SK-N-SH (cell line): ENCODE measurements at regions not wholly inside any gene's neighbourhood (a gene's known extent, or its start where the extent isn't known, plus 50 kb on each side); places are given as distances from the start of the nearest gene placed in this dataset.

Experiments
- CTCF ChIA-PET: fragments of 300-600, 350-600 bp; formaldehyde crosslinking; extraction: SDS; loops from one replicate; lab custom pipeline; 2021; lab: Yijun Ruan, JAX
- POLR2A ChIA-PET: fragments of 350-600 bp; sonication (Branson Sonifier 250); formaldehyde crosslinking; extraction: SDS; loops from one replicate; lab custom pipeline; 2020; ENCODE audit warnings: antibody characterized with exemption, inconsistent platforms; lab: Yijun Ruan, JAX
- DNase-seq: peaks from one replicate; pipeline ENCODE4 v3.0.0; 2012
- H2AFZ ChIP-seq: fragments of 200-600 bp; sonication (generic); 2 replicates; pipeline ENCODE4 v1.8.1; 2016; ENCODE audit warnings: antibody characterized with exemption, mild to moderate bottlenecking, low read depth
- H3F3A ChIP-seq: fragments of 200-600 bp; sonication (generic); replicated peaks from 2 replicates; pipeline ENCODE3; 2016; ENCODE audit warnings: antibody characterized with exemption, mild to moderate bottlenecking; ENCODE audit not compliant: insufficient read depth
- H3K27ac ChIP-seq, 2 experiments: fragments of 200-500 bp in 1 of 2; fragments of 200-600 bp in 1 of 2; sonication (Bioruptor generic) in 1 of 2; sonication (generic), shearing (Covaris generic) in 1 of 2; 2 replicates each; pipeline versions ENCODE4 v1.5.1 to v1.6.1; 2014 to 2016; ENCODE audit warnings: low read depth in 2 of 2, inconsistent platforms in 1 of 2, low read length in 1 of 2, mild to moderate bottlenecking in 1 of 2, mixed read lengths in 1 of 2
- H3K27me3 ChIP-seq: fragments of 200-600 bp; sonication (generic), shearing (Covaris generic); 2 replicates; pipeline ENCODE4 v1.6.1; 2016; ENCODE audit warnings: mixed run types; ENCODE audit not compliant: insufficient read depth
- H3K36me3 ChIP-seq, 2 experiments: fragments of 200-500 bp in 1 of 2; fragments of 200-600 bp in 1 of 2; sonication (Bioruptor generic) in 1 of 2; sonication (generic) in 1 of 2; replicated peaks in 1 of 2; 2 replicates each; pipeline versions ENCODE3 to v1.5.1; 2014 to 2016; ENCODE audit warnings: low read length in 1 of 2, mild to moderate bottlenecking in 1 of 2; ENCODE audit not compliant: insufficient read depth in 2 of 2, control insufficient read depth in 1 of 2
- H3K4me1 ChIP-seq, 2 experiments: fragments of 200-500 bp in 1 of 2; fragments of 200-600 bp in 1 of 2; sonication (Bioruptor generic) in 1 of 2; sonication (generic), shearing (Covaris generic) in 1 of 2; 2 replicates each; pipeline versions ENCODE4 v1.5.1 to v1.6.1; 2014 to 2016; ENCODE audit warnings: low read depth in 1 of 2, low read length in 1 of 2, mixed run types in 1 of 2; ENCODE audit not compliant: insufficient read depth in 2 of 2, control insufficient read depth in 1 of 2
- H3K4me2 ChIP-seq: fragments of 200-600 bp; sonication (generic), shearing (Covaris generic); 2 replicates; pipeline ENCODE4 v1.6.1; 2017; ENCODE audit warnings: mixed run types
- H3K4me3 ChIP-seq, 2 experiments: fragments of 200-500 bp in 1 of 2; fragments of 200-600 bp in 1 of 2; sonication (Bioruptor generic) in 1 of 2; sonication (generic), shearing (Covaris generic) in 1 of 2; 2 replicates each; pipeline versions ENCODE4 v1.5.1 to v1.8.1; 2014 to 2016; ENCODE audit warnings: low read depth in 2 of 2, inconsistent platforms in 1 of 2, low read length in 1 of 2, mild to moderate bottlenecking in 1 of 2, mixed read lengths in 1 of 2, moderate library complexity in 1 of 2
- H3K79me2 ChIP-seq: fragments of 200-600 bp; sonication (generic); 2 replicates; pipeline ENCODE4 v1.8.1; 2017; ENCODE audit warnings: mild to moderate bottlenecking; ENCODE audit not compliant: insufficient read depth
- H3K9ac ChIP-seq: fragments of 200-600 bp; sonication (generic); 2 replicates; pipeline ENCODE4 v1.6.1; 2017; ENCODE audit warnings: mixed run types
- H3K9me2 ChIP-seq: fragments of 200-600 bp; sonication (generic); 2 replicates; pipeline ENCODE4 v1.6.1; 2017; ENCODE audit warnings: mixed run types
- H3K9me3 ChIP-seq: fragments of 200-600 bp; sonication (generic); 2 replicates; pipeline ENCODE4 v1.6.1; 2017; ENCODE audit warnings: mixed run types, mild to moderate bottlenecking, moderate library complexity
- H4K20me1 ChIP-seq: fragments of 200-600 bp; sonication (generic); 2 replicates; pipeline ENCODE4 v1.6.1; 2017; ENCODE audit warnings: mild to moderate bottlenecking, mixed run types; ENCODE audit not compliant: insufficient read depth
- EP300 ChIP-seq, 2 experiments: IDR thresholded peaks; 2 replicates each; pipeline versions ENCODE4 v1.4.0 to v1.6.1; 2012; ENCODE audit warnings: borderline replicate concordance in 1 of 2, low read depth in 1 of 2, low read length in 1 of 2
- EZH2phosphoT487 ChIP-seq: fragments of 200-600 bp; sonication (generic); IDR thresholded peaks from 2 replicates; pipeline ENCODE4 v1.6.1; 2017; ENCODE audit warnings: low read depth, mixed run types, mild to moderate bottlenecking, antibody characterized with exemption, moderate library complexity, borderline replicate concordance
- FOXJ3 ChIP-seq: sonication (generic); formaldehyde crosslinking; IDR thresholded peaks from 2 replicates; pipeline ENCODE4 v1.5.1; 2020; ENCODE audit warnings: mild to moderate bottlenecking, missing genetic modification reagents
- GABPA ChIP-seq: IDR thresholded peaks from 2 replicates; pipeline ENCODE4 v1.4.0; 2012; ENCODE audit warnings: low read depth, mild to moderate bottlenecking
- GATA2 ChIP-seq: sonication (generic); formaldehyde crosslinking; IDR thresholded peaks from 2 replicates; pipeline ENCODE4 v1.5.0; 2020; ENCODE audit warnings: mild to moderate bottlenecking, missing genetic modification reagents
- JUND ChIP-seq: IDR thresholded peaks from 2 replicates; pipeline ENCODE4 v1.4.0; 2012
- MEF2A ChIP-seq: IDR thresholded peaks from 2 replicates; pipeline ENCODE4 v1.4.0; 2012; ENCODE audit warnings: low read depth, borderline replicate concordance
- NRF1 ChIP-seq: IDR thresholded peaks from 2 replicates; pipeline ENCODE4 v1.6.1; 2012; ENCODE audit warnings: low read depth, mild to moderate bottlenecking, low read length
- POLR2AphosphoS5 ChIP-seq: IDR thresholded peaks from 2 replicates; pipeline ENCODE4 v1.6.1; 2012; ENCODE audit warnings: low read depth, low read length
- RAD21 ChIP-seq: IDR thresholded peaks from 2 replicates; pipeline ENCODE4 v1.6.1; 2012; ENCODE audit warnings: mild to moderate bottlenecking, low read length
- RCOR1 ChIP-seq: fragments of 150-350 bp; IDR thresholded peaks from 2 replicates; pipeline ENCODE4 v1.6.1; 2017; ENCODE audit warnings: antibody characterized with exemption, low read length
- RFX5 ChIP-seq: IDR thresholded peaks from 2 replicates; pipeline ENCODE4 v1.6.1; 2012; ENCODE audit warnings: mild to moderate bottlenecking, improper control_type of control experiment, low read length
- RXRA ChIP-seq: IDR thresholded peaks from 2 replicates; pipeline ENCODE4 v1.4.0; 2012; ENCODE audit warnings: low read depth, mild to moderate bottlenecking, borderline replicate concordance
- TAF1 ChIP-seq: IDR thresholded peaks from 2 replicates; pipeline ENCODE4 v1.6.1; 2012; ENCODE audit warnings: low read depth, mild to moderate bottlenecking, low read length, moderate library complexity, borderline replicate concordance
- TEAD4 ChIP-seq: IDR thresholded peaks from 2 replicates; pipeline ENCODE4 v1.4.0; 2012; ENCODE audit warnings: mild to moderate bottlenecking, borderline replicate concordance; ENCODE audit not compliant: insufficient read depth
- YY1 ChIP-seq: IDR thresholded peaks from 2 replicates; pipeline ENCODE4 v1.4.0; 2012; ENCODE audit warnings: low read depth, mild to moderate bottlenecking
- WGBS: methylation state at CpG from one replicate; pipeline ENCODE4 v1.1.6; 2017; ENCODE audit warnings: low lambda C conversion rate; 5-methylcytosine and 5-hydroxymethylcytosine counted together
- TF ChIP-seq, protein P1 (sequence below): fragments of 200-600 bp; sonication (generic); IDR thresholded peaks from 2 replicates; pipeline ENCODE4 v1.6.1; 2017; ENCODE audit warnings: antibody characterized with exemption, mild to moderate bottlenecking, moderate library complexity
- TF ChIP-seq, protein P2 (sequence below): IDR thresholded peaks from 2 replicates; pipeline ENCODE4; 2012
- TF ChIP-seq, protein P3 (sequence below): IDR thresholded peaks from 2 replicates; pipeline ENCODE4 v1.4.0; 2012; ENCODE audit warnings: low read depth, borderline replicate concordance

DNA sequence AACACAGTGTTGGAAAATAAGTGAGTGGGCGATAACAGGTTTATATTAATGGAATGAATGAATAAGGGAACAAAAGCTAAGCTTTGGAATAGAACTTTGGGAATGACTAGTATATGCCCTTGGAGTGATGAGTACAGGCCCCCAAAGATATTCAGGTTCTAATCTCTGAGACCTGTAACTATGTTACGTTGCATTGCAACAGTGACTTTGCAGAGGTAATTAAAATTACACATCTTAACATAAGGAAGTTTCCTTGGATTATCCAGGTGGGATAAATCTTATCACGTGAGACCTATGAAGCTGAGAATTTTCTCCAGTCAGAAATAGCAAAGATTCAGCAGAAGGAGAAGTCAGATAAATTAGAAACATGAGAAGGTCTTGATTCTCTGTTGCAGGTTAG is 661.5 kb upstream of the LINC00305 start:
- POLR2A ChIA-PET = no interaction called here
- Histone ChIP-seq H3K27ac (no peak overlapping the region), H3K4me2 (no peak overlapping the region), H2AFZ (no peak overlapping the region), H3K4me3 (no peak overlapping the region), H3K4me1 (no peaks in the 10 kb centered on the region; a peak in 1 of 4 replicates), H4K20me1 (no peaks in the 10 kb centered on the region), H3K9me2 (no peaks in the 10 kb centered on the region), H3K36me3 (no peaks in the 10 kb centered on the region), H3F3A (no peaks in the 10 kb centered on the region), H3K9ac (no peak overlapping the region), H3K9me3 (no peaks in the 10 kb centered on the region), H3K27me3 (no peaks in the 10 kb centered on the region), H3K79me2 (no peaks in the 10 kb centered on the region)
- 30% methylated on average over 3 of the region's 3 CpGs for WGBS
- DNase-seq = no peak
- TF ChIP-seq GATA2 (CRISPR knock-in tag) (no peak), TEAD4 (no peak), RXRA (no peak), TAF1 (no peak), EP300 (IDR thresholded peaks at IDR 0.05; ENCODE audit: borderline replicate concordance in 1 of 2, low read depth in 1 of 2, low read length in 1 of 2) (no peak), GABPA (no peak), RAD21 (no peak), POLR2AphosphoS5 (no peak), EZH2phosphoT487 (no peak), MEF2A (no peak), RCOR1 (no peak), NRF1 (no peak), FOXJ3 (CRISPR knock-in tag) (no peak), JUND (no peak), YY1 (no peak)
- TF ChIP-seq, protein P1, sequence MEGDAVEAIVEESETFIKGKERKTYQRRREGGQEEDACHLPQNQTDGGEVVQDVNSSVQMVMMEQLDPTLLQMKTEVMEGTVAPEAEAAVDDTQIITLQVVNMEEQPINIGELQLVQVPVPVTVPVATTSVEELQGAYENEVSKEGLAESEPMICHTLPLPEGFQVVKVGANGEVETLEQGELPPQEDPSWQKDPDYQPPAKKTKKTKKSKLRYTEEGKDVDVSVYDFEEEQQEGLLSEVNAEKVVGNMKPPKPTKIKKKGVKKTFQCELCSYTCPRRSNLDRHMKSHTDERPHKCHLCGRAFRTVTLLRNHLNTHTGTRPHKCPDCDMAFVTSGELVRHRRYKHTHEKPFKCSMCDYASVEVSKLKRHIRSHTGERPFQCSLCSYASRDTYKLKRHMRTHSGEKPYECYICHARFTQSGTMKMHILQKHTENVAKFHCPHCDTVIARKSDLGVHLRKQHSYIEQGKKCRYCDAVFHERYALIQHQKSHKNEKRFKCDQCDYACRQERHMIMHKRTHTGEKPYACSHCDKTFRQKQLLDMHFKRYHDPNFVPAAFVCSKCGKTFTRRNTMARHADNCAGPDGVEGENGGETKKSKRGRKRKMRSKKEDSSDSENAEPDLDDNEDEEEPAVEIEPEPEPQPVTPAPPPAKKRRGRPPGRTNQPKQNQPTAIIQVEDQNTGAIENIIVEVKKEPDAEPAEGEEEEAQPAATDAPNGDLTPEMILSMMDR = no peak
- TF ChIP-seq, protein P2, sequence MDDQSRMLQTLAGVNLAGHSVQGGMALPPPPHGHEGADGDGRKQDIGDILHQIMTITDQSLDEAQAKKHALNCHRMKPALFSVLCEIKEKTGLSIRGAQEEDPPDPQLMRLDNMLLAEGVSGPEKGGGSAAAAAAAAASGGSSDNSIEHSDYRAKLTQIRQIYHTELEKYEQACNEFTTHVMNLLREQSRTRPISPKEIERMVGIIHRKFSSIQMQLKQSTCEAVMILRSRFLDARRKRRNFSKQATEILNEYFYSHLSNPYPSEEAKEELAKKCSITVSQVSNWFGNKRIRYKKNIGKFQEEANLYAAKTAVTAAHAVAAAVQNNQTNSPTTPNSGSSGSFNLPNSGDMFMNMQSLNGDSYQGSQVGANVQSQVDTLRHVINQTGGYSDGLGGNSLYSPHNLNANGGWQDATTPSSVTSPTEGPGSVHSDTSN = no peak
- TF ChIP-seq, protein P3, sequence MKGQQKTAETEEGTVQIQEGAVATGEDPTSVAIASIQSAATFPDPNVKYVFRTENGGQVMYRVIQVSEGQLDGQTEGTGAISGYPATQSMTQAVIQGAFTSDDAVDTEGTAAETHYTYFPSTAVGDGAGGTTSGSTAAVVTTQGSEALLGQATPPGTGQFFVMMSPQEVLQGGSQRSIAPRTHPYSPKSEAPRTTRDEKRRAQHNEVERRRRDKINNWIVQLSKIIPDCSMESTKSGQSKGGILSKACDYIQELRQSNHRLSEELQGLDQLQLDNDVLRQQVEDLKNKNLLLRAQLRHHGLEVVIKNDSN = no peak
- CTCF ChIA-PET = no interaction called here

DNA sequence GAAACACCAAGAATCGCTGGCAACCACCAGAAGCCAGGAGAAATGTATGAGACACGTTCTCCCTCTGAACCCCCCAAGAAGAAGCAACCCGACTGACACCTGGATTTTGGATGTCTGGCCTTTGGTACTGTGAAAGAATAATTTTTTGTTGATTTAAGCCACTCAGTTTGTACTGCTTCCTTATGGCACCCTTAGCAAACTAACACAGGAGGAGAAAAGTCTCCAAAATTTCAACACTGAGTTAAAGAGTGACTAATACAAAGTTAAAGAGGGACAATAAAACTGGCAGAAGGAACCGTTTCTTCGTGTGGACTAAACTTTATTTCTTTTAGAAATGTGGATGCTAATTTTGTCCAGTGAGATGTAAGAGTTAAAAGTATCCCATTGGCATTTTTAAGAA is 660.9 kb upstream of the LINC00305 start:
- TF ChIP-seq NRF1 (no peak), FOXJ3 (CRISPR knock-in tag) (no peak), RFX5 (no peak)
- TF ChIP-seq, protein P1 = no peak
- Histone ChIP-seq H3F3A (no peaks in the 10 kb centered on the region), H3K4me2 (no peak overlapping the region), H3K9ac (no peak overlapping the region), H3K4me3 (no peak overlapping the region), H3K4me1 (no peaks in the 10 kb centered on the region; a peak in 1 of 4 replicates), H3K9me3 (no peaks in the 10 kb centered on the region), H4K20me1 (no peaks in the 10 kb centered on the region), H2AFZ (no peak overlapping the region), H3K9me2 (no peaks in the 10 kb centered on the region), H3K27me3 (no peaks in the 10 kb centered on the region), H3K27ac (no peak overlapping the region), H3K36me3 (no peaks in the 10 kb centered on the region), H3K79me2 (no peaks in the 10 kb centered on the region)
- CTCF ChIA-PET = no interaction called here
- no peak for DNase-seq
- POLR2A ChIA-PET = no interaction called here
- 25% methylated on average over 5 of the region's 5 CpGs for WGBS
